Right atrium auricular region (tissue), 2 donors: ENCODE measurements at regions not wholly inside any gene's neighbourhood (a gene's known extent, or its start where the extent isn't known, plus 50 kb on each side); places are given as distances from the start of the nearest gene placed in this dataset.

Experiments
- DNase-seq: peaks from one replicate; pipeline ENCODE4 v3.0.0-alpha.2; 2019; ENCODE audit warnings: low spot score
- H3K27ac ChIP-seq, 2 donors: fragments of 200-600 bp; sonication (generic); 1 replicate in 1 of 2; 2 replicates in 1 of 2; pipeline ENCODE4 v1.5.1; 2016 to 2019
- H3K27me3 ChIP-seq, 2 donors: fragments of 200-600 bp; sonication (generic); one replicate each; pipeline versions ENCODE4 v1.5.1 to v1.6.0; 2017 to 2019
- H3K36me3 ChIP-seq: fragments of 200-600 bp; sonication (generic); one replicate; pipeline ENCODE4 v1.5.1; 2016
- H3K4me1 ChIP-seq, 2 donors: fragments of 200-600 bp; sonication (generic); one replicate each; pipeline versions ENCODE4 v1.5.1 to v1.6.0; 2017 to 2019
- H3K4me3 ChIP-seq, 2 donors: fragments of 200-600 bp; sonication (generic); 1 replicate in 1 of 2; 2 replicates in 1 of 2; pipeline ENCODE4 v1.5.1; 2017 to 2019; ENCODE audit warnings: mild to moderate bottlenecking in 1 of 2, moderate library complexity in 1 of 2
- H3K9me3 ChIP-seq, 2 donors: fragments of 200-600 bp; sonication (generic); one replicate each; pipeline ENCODE4 v1.5.1; 2019
- CTCF ChIP-seq, 2 donors: fragments of 200-600 bp; sonication (generic); IDR thresholded peaks; one replicate each; pipeline ENCODE4 v1.5.1; 2019; ENCODE audit warnings: antibody characterized with exemption in 2 of 2

GRCh38 chr6:11878735-11879134 lies 100.1 kb upstream of the ADTRP start:
- no peak overlapping the region for H3K4me3 ChIP-seq
- no peaks in the 10 kb centered on the region for H3K9me3 ChIP-seq
- H3K27me3 ChIP-seq: no peaks in the 10 kb centered on the region
- H3K4me1 ChIP-seq: no peaks in the 10 kb centered on the region
- no peak overlapping the region for H3K27ac ChIP-seq
- no peak for TF ChIP-seq CTCF (IDR thresholded peaks at IDR 0.05)
- no peak for DNase-seq
- no peaks in the 10 kb centered on the region for H3K36me3 ChIP-seq

- TF ChIP-seq CTCF (IDR thresholded peaks at IDR 0.05): no peak
Measured at GRCh38 chr6:11878029-11878428, 99.4 kb upstream of the ADTRP start.

GRCh38 chr6:11876934-11877433 lies 98.4 kb upstream of the ADTRP start:
- Histone ChIP-seq H3K9me3 (no peaks in the 10 kb centered on the region), H3K4me3 (no peak overlapping the region), H3K27ac (no peak overlapping the region), H3K27me3 (no peaks in the 10 kb centered on the region), H3K36me3 (no peaks in the 10 kb centered on the region), H3K4me1 (no peaks in the 10 kb centered on the region)
- no peak for DNase-seq
- TF ChIP-seq CTCF (IDR thresholded peaks at IDR 0.05): no peak

More at GRCh38 chr6:11878029-11878428, 99.4 kb upstream of the ADTRP start:
- DNase-seq: no peak
- H3K27me3 ChIP-seq: no peaks in the 10 kb centered on the region
- H3K4me3 ChIP-seq: no peak overlapping the region
- H3K27ac ChIP-seq: no peak overlapping the region
- H3K36me3 ChIP-seq: no peaks in the 10 kb centered on the region
- no peaks in the 10 kb centered on the region for H3K9me3 ChIP-seq
- no peaks in the 10 kb centered on the region for H3K4me1 ChIP-seq

GRCh38 chr6:11875325-11876109 lies 96.9 kb upstream of the ADTRP start:
- H3K9me3 ChIP-seq: no peaks in the 10 kb centered on the region
- no peaks in the 10 kb centered on the region for H3K36me3 ChIP-seq
- TF ChIP-seq CTCF (IDR thresholded peaks at IDR 0.05): no peak
- H3K4me3 ChIP-seq: no peak overlapping the region
- DNase-seq: no peak
- no peak overlapping the region for H3K27ac ChIP-seq
- no peaks in the 10 kb centered on the region for H3K4me1 ChIP-seq
- H3K27me3 ChIP-seq: no peaks in the 10 kb centered on the region

GRCh38 chr6:11869672-11870340 lies 91.2 kb upstream of the ADTRP start:
- no peaks in the 10 kb centered on the region for H3K9me3 ChIP-seq
- H3K4me3 ChIP-seq: no peak overlapping the region
- no peaks in the 10 kb centered on the region for H3K27me3 ChIP-seq
- H3K36me3 ChIP-seq: no peaks in the 10 kb centered on the region
- no peak for DNase-seq
- H3K27ac ChIP-seq: peak overlapping the region in 1 of 2 donors; percentile 23
- H3K4me1 ChIP-seq: peaks cover 0 to 6% of the 10 kb centered on the region in 2 donors
- TF ChIP-seq CTCF (IDR thresholded peaks at IDR 0.05): no peak
